ENCODE measurements at regions not wholly inside any gene's neighbourhood (a gene's known extent, or its start where the extent isn't known, plus 50 kb on each side); places are given as distances from the start of the nearest gene placed in this dataset.

- TF ChIP-seq ZNF530 (CRISPR knock-in tag; IDR thresholded peaks at IDR 0.05; ENCODE audit: low read depth): no peak
- peak; percentile 46; the same call in 1 of the 2 replicates for TF ChIP-seq MEIS2 (CRISPR knock-in tag; IDR thresholded peaks at IDR 0.05)
- TF ChIP-seq GPN1 (CRISPR knock-in tag; IDR thresholded peaks at IDR 0.05; ENCODE audit: borderline replicate concordance): no peak
- no peak for TF ChIP-seq ATAD3A (CRISPR knock-in tag; IDR thresholded peaks at IDR 0.05)
- TF ChIP-seq ZNF816 (CRISPR knock-in tag; IDR thresholded peaks at IDR 0.05; ENCODE audit: borderline replicate concordance): peak; percentile 27; the same call in 1 of the 2 replicates
- TF ChIP-seq MXD1 (CRISPR knock-in tag; IDR thresholded peaks at IDR 0.05): peak; percentile 57; the same call in 1 of the 2 replicates
- TF ChIP-seq ZBTB38 (CRISPR knock-in tag; IDR thresholded peaks at IDR 0.05): no peak
- no peak for TF ChIP-seq DBP (CRISPR knock-in tag; IDR thresholded peaks at IDR 0.05; ENCODE audit: not compliant biosample characterization)
- 0 out of 2 replicates have a peak, but pooled peaks have one; percentile 40 for TF ChIP-seq ZNF878 (CRISPR knock-in tag; IDR thresholded peaks at IDR 0.05)
- no peak for TF ChIP-seq CEBPG (CRISPR knock-in tag; IDR thresholded peaks at IDR 0.05)
- peak; percentile 61 for TF ChIP-seq CBFB (CRISPR knock-in tag; IDR thresholded peaks at IDR 0.05)
- 0 out of 2 replicates have a peak, but pooled peaks have one; percentile 46 for TF ChIP-seq KLF6 (CRISPR knock-in tag; IDR thresholded peaks at IDR 0.05)
- TF ChIP-seq ZNF598 (CRISPR knock-in tag; IDR thresholded peaks at IDR 0.05; ENCODE audit: borderline replicate concordance): peak; percentile 19; the same call in 1 of the 2 replicates
- 0 out of 2 replicates have a peak, but pooled peaks have one; percentile 35 for TF ChIP-seq ZFP82 (CRISPR knock-in tag; IDR thresholded peaks at IDR 0.05; ENCODE audit: borderline replicate concordance)
- no peak for TF ChIP-seq MATR3 (CRISPR knock-in tag; IDR thresholded peaks at IDR 0.05)
- peak; percentile 59 for TF ChIP-seq HNF4A (CRISPR knock-in tag; IDR thresholded peaks at IDR 0.05)
- TF ChIP-seq HES4 (CRISPR knock-in tag; IDR thresholded peaks at IDR 0.05; ENCODE audit: borderline replicate concordance): peak; percentile 51; the same call in 1 of the 2 replicates
- peak; percentile 67; the same call in 1 of the 2 replicates for TF ChIP-seq NRL (CRISPR knock-in tag; IDR thresholded peaks at IDR 0.05; ENCODE audit: borderline replicate concordance)
- TF ChIP-seq ARID5B (CRISPR knock-in tag; IDR thresholded peaks at IDR 0.05): peak; percentile 63; the same call in 1 of the 2 replicates
- no peak for TF ChIP-seq ZNF616 (CRISPR knock-in tag; IDR thresholded peaks at IDR 0.05; ENCODE audit: low read depth)
- 0 out of 2 replicates have a peak, but pooled peaks have one; percentile 46 for TF ChIP-seq ZNF740 (CRISPR knock-in tag; IDR thresholded peaks at IDR 0.05)
- TF ChIP-seq POLR2G (IDR thresholded peaks at IDR 0.05; ENCODE audit: low read depth, low read length): peak; percentile 68
- TF ChIP-seq ETV5 (CRISPR knock-in tag; IDR thresholded peaks at IDR 0.05; ENCODE audit: borderline replicate concordance): 0 out of 2 replicates have a peak, but pooled peaks have one; percentile 23
- peak; percentile 93 for TF ChIP-seq ZFY (CRISPR knock-in tag; IDR thresholded peaks at IDR 0.05)
- 0 out of 2 replicates have a peak, but pooled peaks have one; percentile 53 for TF ChIP-seq SMAD3 (CRISPR knock-in tag; IDR thresholded peaks at IDR 0.05)
- no peak for TF ChIP-seq ZNF260 (CRISPR knock-in tag; IDR thresholded peaks at IDR 0.05; ENCODE audit: borderline replicate concordance, low read depth)
Observed at GRCh38 chr17:21551081-21551881, 141.0 kb upstream of the KCNJ18 start (continued).

All from HepG2 (cell line).